ENCODE measurements at regions not wholly inside any gene's neighbourhood (a gene's known extent, or its start where the extent isn't known, plus 50 kb on each side); places are given as distances from the start of the nearest gene placed in this dataset.

- no peaks in the 10 kb centered on the region for H3K27me3 ChIP-seq (ENCODE audit: insufficient read depth, low read length)
- no peaks in the 10 kb centered on the region for H3K36me3 ChIP-seq (ENCODE audit: insufficient read depth, low read length)
- intact Hi-C loops (cut with micrococcal nuclease) = no loop called here
- Mint-ChIP-seq H3K27ac (no peak overlapping the region), H3K36me3 (no peaks in the 10 kb centered on the region), H3K9me3 (peaks cover 0 to 5% (median 1%) of the 10 kb centered on the region in 8 donors), H3K4me3 (no peak overlapping the region), H3K4me1 (no peaks in the 10 kb centered on the region), H3K27me3 (peaks cover 11 to 12% of the 10 kb centered on the region in 2 donors)
- no peaks in the 10 kb centered on the region for H3K9me3 ChIP-seq (ENCODE audit: control insufficient read depth in 1 of 2, low read length in 2 of 2)
- H3K27ac ChIP-seq (ENCODE audit: low read depth, low read length) = no peak overlapping the region
- ChIA-PET POLR2A (ENCODE audit: partially characterized antibody) (interaction anchor here (1.0 kb wide), 1 partner anchor 10 kb away, joined by 3 read pairs; no protein-coding TSS in a partner anchor), CTCF (ENCODE audit: partially characterized antibody) (no interaction called here)
- DNase-seq = no peak
- H3K4me1 ChIP-seq (ENCODE audit: insufficient read depth, low read length) = no peaks in the 10 kb centered on the region
- no peak overlapping the region for H3K4me3 ChIP-seq (ENCODE audit: low read length in 2 of 2)
Measured at GRCh38 chr1:31522556-31522845, 53.8 kb upstream of the TINAGL1 start.

- H3K27ac Mint-ChIP-seq = no peak overlapping the region
- H3K27me3 ChIP-seq (ENCODE audit: insufficient read depth, low read length) = no peaks in the 10 kb centered on the region
- no peak overlapping the region for H3K4me3 ChIP-seq (ENCODE audit: low read length in 2 of 2)
- no peaks in the 10 kb centered on the region for H3K4me1 Mint-ChIP-seq
- H3K36me3 Mint-ChIP-seq = no peaks in the 10 kb centered on the region
- no peaks in the 10 kb centered on the region for H3K4me1 ChIP-seq (ENCODE audit: insufficient read depth, low read length)
- peaks cover 0 to 5% (median 1%) of the 10 kb centered on the region in 8 donors for H3K9me3 Mint-ChIP-seq
- ChIA-PET POLR2A (ENCODE audit: partially characterized antibody) (interaction anchor here (1.0 kb wide), 1 partner anchor 11 kb away, joined by 3 read pairs; no protein-coding TSS in a partner anchor), CTCF (ENCODE audit: partially characterized antibody) (no interaction called here)
- H3K4me3 Mint-ChIP-seq = no peak overlapping the region
- no peak for DNase-seq
- H3K27me3 Mint-ChIP-seq = peaks cover 12 to 13% of the 10 kb centered on the region in 2 donors
- H3K27ac ChIP-seq (ENCODE audit: low read depth, low read length) = no peak overlapping the region
- intact Hi-C loops (cut with micrococcal nuclease) = no loop called here
- H3K36me3 ChIP-seq (ENCODE audit: insufficient read depth, low read length) = no peaks in the 10 kb centered on the region
- H3K9me3 ChIP-seq (ENCODE audit: control insufficient read depth in 1 of 2, low read length in 2 of 2) = no peaks in the 10 kb centered on the region
Measured at GRCh38 chr1:31523012-31523411, 53.3 kb upstream of the TINAGL1 start.

- H3K27ac Mint-ChIP-seq = no peak overlapping the region
- no peaks in the 10 kb centered on the region for H3K36me3 Mint-ChIP-seq
- Histone ChIP-seq H3K27ac (ENCODE audit: low read depth, low read length) (no peak overlapping the region), H3K9me3 (ENCODE audit: control insufficient read depth in 1 of 2, low read length in 2 of 2) (no peaks in the 10 kb centered on the region), H3K27me3 (ENCODE audit: insufficient read depth, low read length) (no peaks in the 10 kb centered on the region), H3K36me3 (ENCODE audit: insufficient read depth, low read length) (no peaks in the 10 kb centered on the region), H3K4me1 (ENCODE audit: insufficient read depth, low read length) (no peaks in the 10 kb centered on the region), H3K4me3 (ENCODE audit: low read length in 2 of 2) (no peak overlapping the region)
- intact Hi-C loops (cut with micrococcal nuclease) = no loop called here
- no peak overlapping the region for H3K4me3 Mint-ChIP-seq
- H3K4me1 Mint-ChIP-seq = no peaks in the 10 kb centered on the region
- H3K27me3 Mint-ChIP-seq = peaks cover 12 to 13% of the 10 kb centered on the region in 2 donors
- CTCF ChIA-PET (ENCODE audit: partially characterized antibody) = no interaction called here
- peaks cover 0 to 5% (median 1%) of the 10 kb centered on the region in 8 donors for H3K9me3 Mint-ChIP-seq
- no peak for DNase-seq
- POLR2A ChIA-PET (ENCODE audit: partially characterized antibody) = interaction anchor here (1.0 kb wide), 1 partner anchor 11 kb away, joined by 3 read pairs; no protein-coding TSS in a partner anchor
Measured at GRCh38 chr1:31523769-31524168, 52.5 kb upstream of the TINAGL1 start.

GRCh38 chr1:31524186-31524901, 52.0 kb upstream of the TINAGL1 start:
- Mint-ChIP-seq H3K4me3 (no peak overlapping the region), H3K27me3 (peaks cover 11 to 12% of the 10 kb centered on the region in 2 donors), H3K36me3 (no peaks in the 10 kb centered on the region), H3K27ac (no peak overlapping the region), H3K9me3 (peaks cover 0 to 5% (median under 1%) of the 10 kb centered on the region in 8 donors), H3K4me1 (no peaks in the 10 kb centered on the region)
- no peak for DNase-seq
- no peak overlapping the region for H3K27ac ChIP-seq (ENCODE audit: low read depth, low read length)
- no peaks in the 10 kb centered on the region for H3K9me3 ChIP-seq (ENCODE audit: control insufficient read depth in 1 of 2, low read length in 2 of 2)
- CTCF ChIA-PET (ENCODE audit: partially characterized antibody) = no interaction called here
- no peaks in the 10 kb centered on the region for H3K4me1 ChIP-seq (ENCODE audit: insufficient read depth, low read length)
- POLR2A ChIA-PET (ENCODE audit: partially characterized antibody) = no interaction called here
- intact Hi-C loops (cut with micrococcal nuclease) = no loop called here
- no peaks in the 10 kb centered on the region for H3K36me3 ChIP-seq (ENCODE audit: insufficient read depth, low read length)
- H3K27me3 ChIP-seq (ENCODE audit: insufficient read depth, low read length) = no peaks in the 10 kb centered on the region
- H3K4me3 ChIP-seq (ENCODE audit: low read length in 2 of 2) = no peak overlapping the region

All from CD4-positive, alpha-beta memory T cell (primary cell).